Type B pancreatic cell (in vitro differentiated cells): ENCODE measurements at regions not wholly inside any gene's neighbourhood (a gene's known extent, or its start where the extent isn't known, plus 50 kb on each side); places are given as distances from the start of the nearest gene placed in this dataset.

Experiments
- DNase-seq: peaks from one replicate; pipeline ENCODE4 v3.0.0; 2021; ENCODE audit warnings: mixed read lengths; ENCODE audit not compliant: unreplicated experiment; ENCODE audit errors: extremely low spot score
- H3K27ac Mint-ChIP-seq: 2 replicates; pipeline ENCODE4 v1.8.0; 2021; ENCODE audit warnings: mild to moderate bottlenecking, mixed read lengths
- H3K27me3 Mint-ChIP-seq: 2 replicates; pipeline ENCODE4 v1.8.0; 2021; ENCODE audit warnings: mixed read lengths
- H3K36me3 Mint-ChIP-seq: 2 replicates; pipeline ENCODE4 v1.8.0; 2021; ENCODE audit warnings: mixed read lengths
- H3K4me1 Mint-ChIP-seq: one replicate; pipeline ENCODE4 v1.8.0; 2021; ENCODE audit warnings: mixed read lengths; ENCODE audit not compliant: unreplicated experiment
- H3K4me3 Mint-ChIP-seq: 2 replicates; pipeline ENCODE4 v1.8.0; 2021; ENCODE audit warnings: mild to moderate bottlenecking, mixed read lengths
- H3K9me3 Mint-ChIP-seq: 2 replicates; pipeline ENCODE4 v1.8.0; 2021; ENCODE audit warnings: mixed read lengths
- TF ChIP-seq, protein P1 (sequence below): fragments of 200-600 bp; sonication (generic); conservative IDR thresholded peaks from 2 replicates; pipeline ENCODE4 v1.5.0; 2021; ENCODE audit warnings: antibody characterized with exemption, mild to moderate bottlenecking

GRCh38 chr2:236848501-236848900 lies 237.2 kb upstream of the COPS8 start:
- Mint-ChIP-seq H3K4me1 (peaks cover 51% of the 10 kb centered on the region), H3K36me3 (peaks cover 9% of the 10 kb centered on the region), H3K4me3 (no peak overlapping the region), H3K27ac (no peak overlapping the region), H3K27me3 (peaks cover 28% of the 10 kb centered on the region), H3K9me3 (peaks cover 20% of the 10 kb centered on the region)
- DNase-seq: no peak
- TF ChIP-seq, protein P1, sequence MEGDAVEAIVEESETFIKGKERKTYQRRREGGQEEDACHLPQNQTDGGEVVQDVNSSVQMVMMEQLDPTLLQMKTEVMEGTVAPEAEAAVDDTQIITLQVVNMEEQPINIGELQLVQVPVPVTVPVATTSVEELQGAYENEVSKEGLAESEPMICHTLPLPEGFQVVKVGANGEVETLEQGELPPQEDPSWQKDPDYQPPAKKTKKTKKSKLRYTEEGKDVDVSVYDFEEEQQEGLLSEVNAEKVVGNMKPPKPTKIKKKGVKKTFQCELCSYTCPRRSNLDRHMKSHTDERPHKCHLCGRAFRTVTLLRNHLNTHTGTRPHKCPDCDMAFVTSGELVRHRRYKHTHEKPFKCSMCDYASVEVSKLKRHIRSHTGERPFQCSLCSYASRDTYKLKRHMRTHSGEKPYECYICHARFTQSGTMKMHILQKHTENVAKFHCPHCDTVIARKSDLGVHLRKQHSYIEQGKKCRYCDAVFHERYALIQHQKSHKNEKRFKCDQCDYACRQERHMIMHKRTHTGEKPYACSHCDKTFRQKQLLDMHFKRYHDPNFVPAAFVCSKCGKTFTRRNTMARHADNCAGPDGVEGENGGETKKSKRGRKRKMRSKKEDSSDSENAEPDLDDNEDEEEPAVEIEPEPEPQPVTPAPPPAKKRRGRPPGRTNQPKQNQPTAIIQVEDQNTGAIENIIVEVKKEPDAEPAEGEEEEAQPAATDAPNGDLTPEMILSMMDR: no peak

DNA sequence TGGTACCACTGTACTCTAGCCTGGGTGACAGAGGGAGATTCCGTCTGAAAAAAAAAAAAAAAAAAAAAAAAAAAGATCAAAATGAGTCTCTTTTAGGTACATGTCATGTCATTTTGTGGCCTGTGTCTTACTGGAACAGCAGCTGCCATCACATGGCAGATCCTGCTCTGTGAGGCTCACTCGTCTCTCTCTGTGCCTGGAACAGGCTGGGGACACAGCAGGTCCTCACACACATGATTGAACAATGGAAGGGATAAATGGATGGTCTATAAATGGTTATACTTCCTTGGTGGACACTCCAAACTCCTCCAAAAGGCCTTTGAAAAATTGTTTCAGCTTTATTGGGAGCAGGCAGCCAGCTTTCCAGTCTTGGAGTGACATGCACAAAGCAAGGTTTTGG lies 236.2 kb upstream of the COPS8 start:
- Mint-ChIP-seq H3K4me3 (no peak overlapping the region), H3K27me3 (peaks cover 24% of the 10 kb centered on the region), H3K36me3 (peaks cover 4% of the 10 kb centered on the region), H3K9me3 (peaks cover 20% of the 10 kb centered on the region), H3K4me1 (peaks cover 51% of the 10 kb centered on the region), H3K27ac (no peak overlapping the region)
- DNase-seq: no peak
- TF ChIP-seq, protein P1: no peak

DNA sequence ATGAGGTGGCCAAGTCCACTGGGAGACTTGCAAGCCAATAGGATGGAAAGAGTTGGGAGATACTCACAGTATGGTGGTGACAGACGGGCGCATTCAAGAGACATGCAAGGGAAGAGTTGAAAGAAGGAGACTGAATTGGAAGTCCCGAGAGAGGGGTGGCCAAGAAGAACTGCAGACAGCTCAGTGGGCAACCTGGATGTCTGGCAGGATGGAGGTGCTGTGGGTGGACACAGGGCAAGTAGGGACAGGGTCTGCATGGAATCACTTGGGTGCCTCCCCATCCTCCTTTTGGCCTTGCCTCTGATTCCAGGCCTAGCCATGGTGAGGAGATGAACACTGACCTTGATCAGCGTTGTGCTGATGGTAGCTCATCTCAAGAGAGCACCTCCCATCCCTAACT lies 235.7 kb upstream of the COPS8 start:
- TF ChIP-seq, protein P1: no peak
- H3K27ac Mint-ChIP-seq: no peak overlapping the region
- DNase-seq: no peak
- peaks cover 24% of the 10 kb centered on the region for H3K27me3 Mint-ChIP-seq
- H3K36me3 Mint-ChIP-seq: peaks cover 4% of the 10 kb centered on the region
- peaks cover 51% of the 10 kb centered on the region for H3K4me1 Mint-ChIP-seq
- H3K9me3 Mint-ChIP-seq: peaks cover 20% of the 10 kb centered on the region
- H3K4me3 Mint-ChIP-seq: no peak overlapping the region

GRCh38 chr2:236851187-236851586 lies 234.5 kb upstream of the COPS8 start:
- H3K4me3 Mint-ChIP-seq: peak overlapping the region; percentile 29

GRCh38 chr2:236852100-236852976 lies 233.4 kb upstream of the COPS8 start:
- H3K36me3 Mint-ChIP-seq: peaks cover 9% of the 10 kb centered on the region
- peak overlapping the region; percentile 32 for H3K4me3 Mint-ChIP-seq
- H3K27me3 Mint-ChIP-seq: peaks cover 23% of the 10 kb centered on the region
- H3K27ac Mint-ChIP-seq: peak overlapping the region; percentile 8
- peaks cover 23% of the 10 kb centered on the region for H3K9me3 Mint-ChIP-seq
- TF ChIP-seq, protein P1: no peak
- DNase-seq: no peak
- H3K4me1 Mint-ChIP-seq: peaks cover 60% of the 10 kb centered on the region

More at GRCh38 chr2:236851187-236851586, 234.5 kb upstream of the COPS8 start:
- Mint-ChIP-seq H3K27ac (no peak overlapping the region), H3K27me3 (peaks cover 27% of the 10 kb centered on the region), H3K4me1 (peaks cover 55% of the 10 kb centered on the region), H3K36me3 (peaks cover 9% of the 10 kb centered on the region), H3K9me3 (peaks cover 23% of the 10 kb centered on the region)
- TF ChIP-seq, protein P1: no peak
- no peak for DNase-seq
